ENCODE measurements at regions not wholly inside any gene's neighbourhood (a gene's known extent, or its start where the extent isn't known, plus 50 kb on each side); places are given as distances from the start of the nearest gene placed in this dataset.

GRCh38 chr1:228897901-228898300 lies 162.6 kb downstream of the RHOU start:
- TF ChIP-seq YY1 (IDR thresholded peaks at IDR 0.05; ENCODE audit: insufficient read depth, insufficient read length) (no peak), ZNF274 (IDR thresholded peaks at IDR 0.05; ENCODE audit: low read depth, low read length) (no peak), SUZ12 (IDR thresholded peaks at IDR 0.05; ENCODE audit: extremely low read depth, insufficient read depth, insufficient read length) (no peak)

Measured in NT2/D1 (cell line).